HG03442 (cell line): ENCODE measurements at regions not wholly inside any gene's neighbourhood (a gene's known extent, or its start where the extent isn't known, plus 50 kb on each side); places are given as distances from the start of the nearest gene placed in this dataset.

ENCODE experiments used
- ATAC-seq: cut with Tn5 transposase; IDR thresholded peaks from one replicate; pipeline ENCODE4 v1.9.1; 2021; ENCODE audit warnings: mild to moderate bottlenecking, moderate library complexity; ENCODE audit not compliant: unreplicated experiment

DNA sequence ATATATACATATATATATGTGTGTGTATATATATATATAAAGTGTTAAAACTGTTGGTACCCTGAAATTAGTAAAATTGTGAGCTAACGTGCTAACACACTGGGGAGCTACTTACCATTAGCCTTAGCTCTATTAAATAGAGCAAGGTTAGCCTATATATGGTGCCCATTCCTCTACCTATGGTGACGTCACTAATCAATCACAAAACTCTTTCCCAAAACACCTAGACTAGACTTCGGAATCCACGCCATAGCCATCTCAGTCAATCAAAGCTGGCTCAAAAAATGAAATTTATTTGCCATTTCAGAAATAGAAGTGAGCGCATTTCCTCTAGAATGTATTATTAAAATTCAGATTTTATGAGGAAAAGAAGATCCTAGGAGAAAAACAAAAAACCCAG is 229.0 kb upstream of the TENM3 start:
- ATAC-seq: no peak

DNA sequence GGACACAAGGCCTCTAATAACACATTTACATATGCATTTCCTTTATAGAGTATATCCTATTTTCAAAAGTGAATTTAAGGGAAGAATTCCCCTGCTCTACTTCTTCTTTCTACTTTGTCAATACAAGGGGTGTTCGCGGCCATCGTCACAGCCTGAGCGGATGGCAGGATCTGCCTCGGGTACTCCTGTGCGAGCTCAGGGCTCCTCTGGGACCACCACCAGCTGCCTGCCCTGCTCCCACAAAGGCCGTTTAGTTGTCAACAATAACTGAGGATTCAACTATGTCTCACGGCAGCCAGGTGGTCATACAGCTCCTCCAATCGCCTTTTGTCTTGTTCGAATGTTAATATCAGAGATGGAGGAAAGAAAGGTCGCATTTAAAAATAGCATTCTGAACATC is 228.2 kb upstream of the TENM3 start:
- ATAC-seq: no peak

DNA sequence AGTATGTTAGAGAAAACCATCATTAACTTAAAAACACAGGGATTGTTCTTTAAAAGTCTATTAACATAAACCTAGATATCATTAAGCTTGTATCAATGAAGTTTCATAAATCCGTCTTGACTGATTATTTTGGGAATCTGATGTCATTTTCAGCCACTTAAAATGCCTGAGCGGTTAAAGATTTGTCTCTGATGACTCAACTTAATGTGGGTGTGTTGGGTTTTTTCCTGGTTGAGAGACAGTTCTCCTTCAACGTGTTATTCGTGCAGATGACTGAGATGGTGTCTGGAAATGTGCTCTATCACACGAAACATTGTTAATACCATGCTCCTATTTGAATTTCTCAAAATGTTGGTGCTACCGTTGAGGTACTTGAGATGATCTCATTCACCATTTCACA is 227.3 kb upstream of the TENM3 start:
- ATAC-seq: no peak

DNA sequence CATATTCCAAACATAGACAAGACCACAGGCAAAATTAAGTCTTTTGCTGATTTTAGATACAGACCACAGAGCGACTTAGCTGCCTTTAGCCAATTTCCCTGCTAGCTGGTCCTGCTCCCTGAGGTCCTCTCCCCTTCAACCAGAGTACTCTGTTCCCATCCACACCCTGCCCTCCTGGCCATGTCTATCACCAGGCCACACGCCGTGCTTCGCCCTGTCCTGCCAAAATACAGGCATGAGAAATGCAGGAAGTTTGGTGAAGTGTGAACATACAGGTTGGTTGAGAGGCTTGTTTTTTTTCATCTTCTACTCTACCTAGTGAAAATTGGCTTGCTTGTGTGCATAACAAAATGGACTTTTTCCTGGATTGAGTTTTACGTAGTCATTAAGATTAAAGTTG is 226.2 kb upstream of the TENM3 start:
- no peak for ATAC-seq

DNA sequence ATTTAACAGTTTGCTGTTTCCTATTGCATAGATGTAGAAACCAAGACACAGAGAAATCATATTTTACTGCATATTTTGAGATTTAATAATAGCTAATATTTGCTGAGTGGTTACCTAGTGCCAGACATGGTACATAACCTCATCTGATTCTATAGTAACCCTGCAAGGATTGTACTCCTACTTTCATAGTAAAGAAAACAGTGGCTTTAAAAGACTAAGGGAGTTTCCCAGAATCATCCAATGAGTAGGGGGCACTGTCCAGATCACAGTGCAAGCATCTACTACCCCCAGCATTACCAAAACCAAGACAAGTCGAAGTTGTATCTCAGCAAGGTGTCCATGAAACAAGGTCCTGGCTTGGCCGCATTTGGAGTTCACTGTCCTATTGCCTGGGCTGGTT is 224.5 kb upstream of the TENM3 start:
- ATAC-seq: peak; percentile 37

DNA sequence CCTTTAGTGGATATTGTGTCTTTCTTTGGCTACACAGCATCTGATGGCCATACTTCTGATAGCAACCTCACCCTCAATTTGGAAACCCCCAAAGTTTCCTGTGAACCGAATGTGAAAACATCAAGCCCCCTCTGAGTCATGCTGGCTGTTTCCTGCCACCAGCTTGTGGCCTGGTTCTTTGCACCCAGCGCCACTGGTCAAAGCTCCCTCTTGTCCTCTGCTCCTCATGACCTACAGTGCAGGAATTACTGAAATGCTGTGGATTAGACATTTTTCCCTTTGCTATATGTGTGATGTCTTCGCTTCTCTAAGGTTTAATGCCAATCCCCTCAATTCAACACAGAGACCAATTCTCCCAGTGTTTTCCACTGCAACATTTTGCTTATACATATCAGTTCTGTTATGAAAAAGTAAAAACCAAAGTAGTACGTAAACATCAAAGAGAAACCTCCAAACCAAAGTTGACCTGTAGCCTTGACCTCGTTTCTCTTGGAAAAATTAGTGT is 224.0 kb upstream of the TENM3 start:
- ATAC-seq: peak; percentile 85

DNA sequence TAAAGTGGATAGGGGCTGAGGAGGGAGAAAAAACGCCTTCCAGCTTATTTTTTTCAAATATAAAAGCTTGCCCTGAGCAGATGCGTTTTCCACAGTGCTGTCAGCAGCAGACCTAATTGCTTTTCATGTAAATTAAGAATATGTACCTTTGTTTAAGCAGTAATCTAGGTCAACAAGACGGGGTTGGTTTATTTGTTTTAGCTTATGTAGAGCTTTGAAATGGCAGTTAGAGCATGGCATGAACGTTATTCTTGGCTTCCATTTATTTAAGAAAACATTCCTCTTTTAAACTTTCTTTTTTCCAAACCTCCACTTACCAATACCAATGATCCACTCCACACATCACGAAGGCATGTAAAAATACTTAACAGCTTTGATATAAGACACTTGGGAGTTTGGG is 220.3 kb upstream of the TENM3 start:
- ATAC-seq: no peak

DNA sequence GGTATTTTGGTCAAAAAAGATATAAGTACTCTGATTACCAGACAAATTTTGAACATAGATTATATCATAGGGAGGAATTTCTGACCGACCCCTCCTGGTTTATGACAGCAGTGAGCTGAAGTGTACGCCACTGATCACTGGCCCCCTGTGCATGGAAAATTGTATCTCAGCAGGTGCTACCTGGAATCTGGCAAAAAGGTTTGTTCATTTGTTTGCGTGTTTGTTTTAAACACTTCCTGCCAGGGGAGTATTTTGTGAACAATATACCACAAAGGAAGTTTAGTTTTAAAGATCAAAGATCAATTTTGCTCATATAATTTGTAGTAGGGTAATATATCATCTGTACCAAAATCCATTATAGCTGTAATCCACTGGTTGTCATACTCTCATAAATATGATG is 219.7 kb upstream of the TENM3 start:
- no peak for ATAC-seq

DNA sequence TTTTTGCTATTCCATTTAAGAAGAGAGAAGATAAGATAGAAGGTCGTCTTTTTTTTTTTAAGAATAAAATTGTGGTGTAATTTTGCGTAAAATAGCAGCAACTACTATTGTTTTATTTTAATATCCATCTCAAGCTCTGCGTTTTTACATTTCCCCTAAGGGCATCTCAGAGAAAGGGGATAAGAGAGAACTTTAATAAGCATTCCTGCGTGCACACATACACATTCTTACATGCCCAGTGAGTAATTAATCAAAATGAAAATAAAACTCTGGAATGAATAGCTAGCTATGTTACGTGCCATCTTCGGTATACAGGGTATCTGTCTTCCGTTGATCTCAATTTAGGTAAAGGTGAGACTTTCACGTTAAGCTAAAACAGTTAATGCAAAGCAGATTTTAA is 200.3 kb upstream of the TENM3 start:
- no peak for ATAC-seq

DNA sequence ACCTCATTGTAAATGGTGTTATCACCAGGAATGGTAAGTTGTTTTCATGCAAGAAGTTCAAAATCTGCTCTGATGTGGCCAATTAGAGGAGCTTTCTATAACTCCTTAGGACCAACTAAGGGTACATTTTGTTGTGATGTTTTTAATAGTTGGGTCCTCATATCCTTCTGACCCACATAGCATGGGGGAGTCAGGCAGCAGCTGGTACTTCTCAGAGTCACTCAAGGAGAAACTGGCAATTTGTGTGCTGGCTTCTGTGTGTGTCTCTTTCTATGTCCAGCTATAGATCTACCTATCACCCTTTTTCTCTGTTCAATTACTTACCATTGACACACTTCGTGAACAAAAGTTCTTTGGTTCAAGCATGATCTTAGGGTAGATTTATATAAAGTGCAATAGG is 194.3 kb upstream of the TENM3 start:
- ATAC-seq: no peak

DNA sequence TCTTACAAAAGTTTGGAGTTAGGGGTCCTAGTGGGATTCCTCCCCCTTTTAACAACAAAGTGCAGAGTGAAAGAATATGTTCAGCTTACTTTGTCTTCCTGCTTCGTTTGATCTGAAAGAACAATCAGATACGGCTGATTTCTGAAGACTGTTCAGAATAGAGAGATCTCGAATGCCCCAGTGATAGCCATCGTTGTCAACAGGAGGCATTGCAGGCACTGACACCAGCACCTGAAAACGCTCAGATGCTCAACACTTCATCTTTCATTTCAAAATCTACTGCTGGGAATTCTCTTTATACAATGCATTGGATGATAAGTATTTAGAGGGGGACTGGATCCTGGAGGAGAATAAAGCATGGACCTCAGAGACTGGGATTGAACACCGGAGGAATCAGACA is 186.3 kb upstream of the TENM3 start:
- no peak for ATAC-seq

DNA sequence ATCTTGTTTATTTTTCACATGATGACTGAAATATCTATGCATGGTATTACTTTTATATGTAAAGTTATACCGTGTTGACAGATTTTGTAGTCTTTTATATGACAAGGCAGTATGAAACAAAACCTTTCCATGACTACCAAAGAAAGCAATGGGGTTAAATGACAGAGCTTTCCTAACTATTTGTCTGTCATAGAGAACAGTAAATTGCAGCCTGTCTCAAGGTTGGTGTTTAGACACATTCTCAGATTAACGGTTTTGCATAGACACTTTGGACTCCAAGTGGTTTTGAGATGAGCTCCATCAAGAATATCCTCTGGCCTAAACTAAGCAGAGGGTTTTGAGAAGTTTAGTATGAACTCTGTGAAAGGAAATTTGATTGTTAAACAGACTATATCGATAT is 180.7 kb upstream of the TENM3 start:
- ATAC-seq: no peak

DNA sequence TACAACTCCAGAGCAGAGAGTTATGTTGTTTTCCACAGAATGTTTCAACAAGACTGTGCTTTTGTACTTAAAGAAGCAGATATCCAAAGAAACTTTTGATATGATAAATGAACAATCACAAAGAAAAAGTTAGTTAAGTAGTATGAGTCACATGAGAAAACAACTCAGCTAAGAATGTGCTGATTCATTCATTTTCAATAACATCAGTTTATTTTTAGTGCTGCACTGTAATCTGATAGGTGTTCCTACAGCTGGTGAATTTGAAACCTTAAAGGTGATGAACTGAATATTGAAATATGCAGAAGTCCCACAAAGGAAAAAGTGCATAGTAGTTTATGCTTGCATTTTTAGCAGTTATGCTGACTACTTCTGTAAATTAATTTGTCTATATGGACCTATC is 180.3 kb upstream of the TENM3 start:
- ATAC-seq: no peak

DNA sequence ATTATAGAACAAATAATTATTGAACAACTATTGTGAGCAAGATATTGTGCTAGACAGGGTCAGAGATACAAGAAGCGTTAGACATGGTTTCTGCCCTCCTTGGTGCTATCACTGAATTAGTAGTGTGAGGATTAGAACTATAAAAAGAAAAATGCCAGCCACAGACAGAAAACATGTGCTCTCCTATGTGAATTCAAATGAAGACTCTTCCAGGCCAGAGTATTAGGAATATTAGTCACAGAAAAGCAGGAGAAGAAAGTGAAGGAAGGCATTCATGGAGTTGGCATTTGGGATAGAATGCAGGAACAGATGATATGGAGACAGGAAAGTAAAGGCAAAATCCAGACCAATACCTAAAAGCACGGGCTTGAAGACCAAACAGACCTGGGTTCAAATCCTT is 179.6 kb upstream of the TENM3 start:
- no peak for ATAC-seq

DNA sequence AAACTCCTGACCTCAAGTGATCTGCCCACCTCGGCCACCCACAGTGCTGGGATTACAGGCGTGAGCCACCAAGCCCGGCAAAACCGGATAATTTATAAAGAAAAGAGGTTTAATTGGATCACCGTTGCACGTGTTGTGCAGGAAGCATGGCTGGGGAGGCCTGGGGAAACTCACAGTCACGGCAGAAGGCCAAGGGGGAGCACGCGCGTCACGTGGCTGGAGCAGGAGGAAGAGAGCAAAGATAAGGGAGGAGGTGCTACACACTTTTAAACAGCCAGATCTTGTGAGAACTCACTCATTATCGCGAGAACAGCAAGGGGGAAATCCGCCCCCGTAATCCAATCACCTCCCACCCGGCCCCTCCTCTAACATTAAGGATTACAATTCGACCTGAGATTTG is 177.9 kb upstream of the TENM3 start:
- ATAC-seq: no peak

DNA sequence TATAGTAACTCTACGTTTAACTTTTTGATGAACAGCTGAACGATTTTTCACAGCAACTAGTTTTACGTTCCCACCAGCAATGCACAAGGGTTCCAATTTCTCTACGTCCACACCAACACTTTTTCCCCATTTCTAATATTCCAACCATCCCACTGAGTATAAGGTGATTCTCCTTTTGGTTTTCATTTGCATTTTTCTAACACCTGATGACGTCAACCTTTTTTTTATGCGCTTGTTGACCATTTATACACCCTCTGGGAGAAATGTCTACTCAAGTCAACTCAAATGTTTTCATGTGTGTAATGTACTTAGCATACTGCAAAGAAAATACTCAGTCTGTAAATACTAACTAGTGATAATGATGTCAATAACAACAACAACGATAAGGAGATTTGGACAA is 177.2 kb upstream of the TENM3 start:
- ATAC-seq: no peak

DNA sequence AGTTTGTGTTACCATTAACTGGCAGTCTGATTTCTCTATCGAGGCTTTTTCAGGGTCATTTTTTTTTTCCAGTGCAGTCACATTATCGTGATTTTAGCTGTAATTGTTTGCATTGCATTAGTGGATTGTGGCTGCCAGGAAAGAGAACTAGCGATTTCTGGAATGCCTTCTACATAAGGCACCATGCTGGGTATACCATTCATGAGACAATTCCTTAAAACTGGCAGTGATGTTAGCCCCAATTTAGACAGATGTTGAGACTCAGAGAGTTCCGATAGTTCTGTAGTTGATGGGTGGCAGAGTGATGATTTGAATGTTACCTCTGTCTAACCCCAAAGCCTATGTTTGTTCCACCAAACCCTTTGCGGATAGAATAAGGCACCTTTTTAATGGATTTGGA is 175.4 kb upstream of the TENM3 start:
- no peak for ATAC-seq

DNA sequence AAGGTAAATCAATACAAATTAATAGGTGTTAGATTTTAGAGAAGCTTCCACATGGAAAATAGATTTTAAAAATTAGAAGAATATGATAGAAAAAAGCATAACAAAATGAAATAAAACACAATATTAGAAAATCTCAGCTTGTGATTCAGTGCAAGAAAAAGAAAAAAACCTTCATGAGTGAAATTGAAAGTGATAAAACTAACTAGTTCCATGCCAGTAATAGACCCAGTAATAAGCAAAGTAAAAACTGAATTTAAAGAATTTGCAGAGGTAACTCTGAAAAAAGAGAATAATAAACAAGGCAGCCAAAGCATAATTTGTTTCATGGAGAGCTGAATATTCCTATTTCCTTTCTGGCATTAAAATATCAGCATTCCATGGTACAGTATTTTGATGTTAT is 174.3 kb upstream of the TENM3 start:
- ATAC-seq: no peak

DNA sequence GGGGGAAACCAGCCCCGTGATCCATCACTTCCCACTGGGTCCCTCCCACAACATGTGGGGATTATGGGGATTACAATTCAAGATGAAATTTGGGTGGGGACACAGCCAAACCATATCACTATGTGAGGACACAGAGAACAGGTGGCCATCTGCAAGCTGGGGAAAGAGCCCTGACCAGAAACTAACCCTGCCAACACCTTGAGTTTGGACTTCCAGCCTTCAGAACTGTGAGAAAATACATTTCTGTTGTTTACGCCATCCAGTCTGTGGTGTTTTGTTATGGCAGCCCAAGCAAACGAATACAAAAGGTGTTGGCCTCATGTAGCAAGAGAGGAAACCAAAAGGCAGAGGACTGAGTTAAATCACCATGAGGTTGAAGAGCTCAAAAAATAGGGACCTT is 169.9 kb upstream of the TENM3 start:
- no peak for ATAC-seq

DNA sequence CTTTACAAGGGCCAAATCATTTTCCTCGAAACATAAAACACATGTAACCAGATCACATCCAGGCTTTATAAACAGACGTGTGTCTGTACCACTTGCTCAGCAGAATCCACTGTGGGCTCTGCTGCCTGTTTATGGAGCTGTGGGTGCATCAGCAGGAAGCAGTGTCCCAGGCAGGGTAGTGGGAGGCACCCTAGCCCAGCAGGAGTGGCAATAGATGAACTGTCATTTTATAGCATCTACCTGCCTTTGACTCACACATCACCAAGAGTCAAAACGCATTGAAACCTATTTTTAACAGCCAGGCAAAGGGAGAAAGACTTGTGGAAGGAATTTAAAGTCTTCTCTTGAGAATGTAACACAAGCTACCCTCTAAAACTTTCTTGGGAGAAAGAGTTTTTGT is 169.1 kb upstream of the TENM3 start:
- ATAC-seq: no peak

DNA sequence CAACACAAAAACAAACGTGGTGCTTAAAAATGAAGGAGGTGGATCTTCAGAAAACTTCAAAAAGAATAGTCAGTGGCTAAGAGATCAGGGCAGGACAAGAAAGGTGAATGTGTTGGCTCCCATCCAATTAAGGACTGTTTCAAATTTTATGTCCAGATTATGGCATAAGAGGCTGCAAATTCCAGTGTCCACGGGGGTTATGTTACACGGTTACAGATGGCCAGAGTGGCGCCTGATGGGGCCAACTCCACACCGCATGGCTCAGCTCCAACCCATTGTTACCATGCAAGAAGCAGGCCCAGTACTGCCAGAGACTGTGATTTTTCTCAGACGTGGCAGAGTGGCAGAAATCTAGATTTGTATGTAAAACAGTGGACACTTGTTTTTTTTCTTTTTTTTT is 168.4 kb upstream of the TENM3 start:
- no peak for ATAC-seq

DNA sequence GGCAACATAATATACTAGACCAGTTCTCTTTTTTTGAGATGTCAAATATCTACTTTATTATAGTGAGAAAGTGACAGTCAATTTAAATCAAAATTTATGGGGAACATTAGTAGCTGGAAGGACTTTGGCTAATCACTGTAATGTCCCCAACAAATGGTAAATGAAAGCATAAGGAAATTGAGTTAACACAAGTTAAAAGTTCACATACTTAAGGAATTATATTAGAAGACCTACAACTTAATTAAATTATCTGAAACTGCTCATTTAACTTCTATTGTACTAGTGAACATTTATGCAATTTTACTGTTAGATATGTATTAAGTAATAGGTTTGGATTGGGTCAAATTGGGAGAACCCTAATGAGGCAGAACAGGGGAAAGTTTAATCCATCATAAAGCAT is 160.3 kb upstream of the TENM3 start:
- ATAC-seq: no peak

DNA sequence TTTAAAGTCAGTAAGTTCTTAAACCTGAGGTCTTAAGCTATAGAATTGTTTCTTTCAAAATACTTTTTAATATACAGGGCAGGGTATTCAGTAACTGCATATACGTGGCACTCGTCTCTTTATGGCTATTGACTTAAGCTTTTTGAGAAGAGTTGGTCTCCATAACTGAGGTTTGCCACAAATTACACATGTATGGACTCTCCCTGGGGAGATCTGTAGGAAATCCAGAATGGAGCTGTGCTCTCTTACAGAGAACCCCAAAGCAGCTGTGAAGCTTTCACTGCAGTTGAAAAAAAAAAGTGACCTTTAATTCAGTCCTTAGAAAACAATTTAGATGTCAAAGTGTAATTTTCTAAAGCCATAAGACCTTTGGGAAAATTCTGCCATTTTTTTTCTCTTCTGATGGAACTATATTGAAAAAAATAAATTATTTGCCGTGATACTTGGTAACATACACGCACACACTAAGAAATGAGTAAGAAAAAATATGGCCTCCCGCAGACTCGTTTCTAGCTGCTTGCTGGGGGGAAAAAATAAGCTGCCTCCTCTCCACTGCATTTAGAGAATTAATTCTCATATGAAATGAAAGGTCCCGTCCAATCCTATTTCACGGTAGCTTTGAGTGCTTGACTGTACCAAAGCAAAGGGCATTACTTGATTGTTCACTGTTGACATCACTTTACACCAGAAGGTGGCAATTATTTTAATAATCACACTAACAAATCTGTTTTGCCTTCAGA is 159.4 kb upstream of the TENM3 start:
- ATAC-seq: no peak
